Activated naive CD4-positive, alpha-beta T cell (primary cell): ENCODE measurements at regions not wholly inside any gene's neighbourhood (a gene's known extent, or its start where the extent isn't known, plus 50 kb on each side); places are given as distances from the start of the nearest gene placed in this dataset.

Experiments used
- DNase-seq, 4 experiments: peaks; one replicate each; lab custom pipeline; 2025; lab: John Stamatoyannopoulos, UW

DNA sequence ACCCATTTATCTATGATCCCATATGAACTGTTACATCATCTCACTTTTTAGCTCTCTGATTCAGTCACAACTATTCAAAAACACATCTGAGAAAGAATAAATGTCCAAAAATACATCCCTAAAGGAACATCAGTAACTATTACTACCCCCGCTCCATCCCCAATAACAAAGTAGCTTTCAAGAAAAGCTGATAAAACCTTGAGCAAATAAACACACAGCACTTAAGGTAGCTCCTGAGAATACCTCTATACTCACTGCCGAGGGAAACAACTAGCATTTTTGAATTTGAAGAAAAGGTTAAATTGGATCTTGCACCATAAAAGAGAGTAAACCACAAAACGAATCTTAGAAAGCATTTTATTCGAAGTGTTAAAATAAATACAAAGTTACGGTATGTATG lies 63.4 kb downstream of the PMAIP1 start:
- DNase-seq: no peak

DNA sequence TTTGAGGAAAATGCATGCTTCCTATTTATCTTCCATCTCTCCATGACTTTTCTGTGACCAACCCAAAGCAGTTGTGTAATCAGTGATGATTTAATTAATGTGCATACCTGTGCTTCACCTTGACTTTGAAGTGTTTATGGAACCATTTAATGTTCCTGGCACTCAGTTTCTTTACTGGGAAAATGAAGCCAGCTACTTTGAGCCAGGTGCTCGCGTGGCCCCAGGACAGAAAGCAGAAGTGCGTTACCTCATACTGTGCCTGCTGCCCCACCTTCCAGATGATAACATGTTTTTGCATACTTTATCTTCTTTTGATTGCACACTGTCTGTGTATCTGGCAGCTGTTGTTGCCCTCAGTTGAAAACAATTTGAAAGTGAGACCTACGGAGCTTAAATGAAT lies 61.3 kb downstream of the PMAIP1 start:
- no peak for DNase-seq

DNA sequence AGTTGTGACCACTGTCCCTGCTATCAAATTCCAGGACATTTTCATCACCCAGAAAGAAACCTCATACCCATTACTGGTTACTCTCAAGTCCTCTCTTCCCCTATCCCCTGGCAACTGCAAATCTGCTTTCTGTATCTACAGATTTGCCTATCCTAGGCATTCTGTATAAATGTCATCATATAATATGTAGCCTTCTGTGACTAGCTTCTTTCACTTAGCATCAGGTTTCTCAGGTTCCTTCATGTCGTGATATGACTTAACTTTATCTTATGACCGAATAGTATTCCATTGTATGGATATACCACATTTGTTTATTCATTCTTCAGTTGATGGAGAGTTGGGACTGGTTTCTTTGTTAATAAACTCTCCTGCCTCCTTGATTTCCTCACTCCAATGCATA lies 60.5 kb downstream of the PMAIP1 start:
- DNase-seq: no peak

- no peak for DNase-seq
These were observed 59.8 kb downstream of the PMAIP1 start for GRCh38 chr18:59959606-59960005.

DNA sequence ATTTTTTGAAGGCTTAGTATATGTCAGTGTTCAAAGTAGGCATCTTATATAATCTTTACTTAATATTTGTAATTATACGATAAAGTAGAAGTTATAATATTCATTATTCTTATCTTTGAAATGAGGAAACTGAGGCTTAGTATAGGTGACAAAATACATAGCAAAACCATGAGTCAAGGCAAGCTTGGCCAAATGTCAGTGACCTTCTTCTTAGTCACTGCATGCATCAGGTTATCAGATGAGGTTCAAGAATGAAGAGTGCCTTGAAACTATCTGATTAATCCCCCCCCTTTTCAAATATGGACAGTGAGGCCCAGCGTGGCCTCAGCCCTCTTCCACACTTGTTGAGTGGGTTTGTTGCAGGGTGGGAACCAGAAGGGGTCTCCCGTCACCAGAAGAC lies 59.3 kb downstream of the PMAIP1 start:
- no peak for DNase-seq

- no peak for DNase-seq
These were observed 58.2 kb downstream of the PMAIP1 start for GRCh38 chr18:59957957-59958356.

DNA sequence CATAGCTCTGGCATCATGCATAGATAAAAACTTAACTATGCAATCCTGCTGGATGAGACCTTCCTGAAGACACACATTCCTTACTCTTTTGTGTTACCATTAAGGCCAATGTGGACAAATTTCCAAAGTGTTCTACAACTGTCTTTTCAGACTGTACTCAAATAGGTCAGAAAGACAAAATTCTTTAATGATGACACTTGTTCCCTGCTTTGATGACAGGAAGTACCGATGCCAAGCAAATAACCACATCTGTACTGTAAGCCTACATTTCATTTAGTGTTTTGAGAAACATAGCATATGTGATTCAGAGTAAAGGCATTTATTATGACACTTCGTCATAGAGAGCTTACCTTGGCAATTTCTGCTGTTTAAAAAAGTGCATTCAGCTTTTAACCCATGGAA lies 55.0 kb downstream of the PMAIP1 start:
- DNase-seq: no peak

GRCh38 chr18:59954241-59954640 lies 54.4 kb downstream of the PMAIP1 start:
- no peak for DNase-seq
